K562 (cell line): ENCODE measurements at regions not wholly inside any gene's neighbourhood (a gene's known extent, or its start where the extent isn't known, plus 50 kb on each side); places are given as distances from the start of the nearest gene placed in this dataset.

Source experiments
- ATAC-seq: fragments of 200-7000 bp; cut with Tn5 transposase; 3 replicates; pipeline ENCODE4 v1.9.1; 2020; ENCODE audit warnings: moderate library complexity
- BruUV-seq: library from RNA; stranded (reverse); fragments of 400-500 nt; replicated peaks from 2 replicates; lab custom pipeline; 2021; lab: Mats Ljungman, UMichigan
- CTCF ChIA-PET: fragments of 300-600 bp; formaldehyde crosslinking; extraction: SDS; loops from one replicate; lab custom pipeline; 2021; ENCODE audit warnings: low intra/inter-chr PET ratio; lab: Yijun Ruan, JAX
- POLR2A ChIA-PET: fragments of 300-600, 350-650 bp; sonication (Branson Sonifier 250); formaldehyde crosslinking; extraction: SDS; loops from one replicate; lab custom pipeline; 2021; ENCODE audit warnings: antibody characterized with exemption, inconsistent platforms; lab: Yijun Ruan, JAX
- DNase-seq, 4 experiments: peaks; one replicate each; pipeline versions ENCODE4 v3.0.0 to v3.0.0-alpha.2; 2011 to 2018; ENCODE audit warnings: low spot score in 3 of 4, mixed read lengths in 3 of 4; ENCODE audit errors: extremely low read depth in 1 of 4
- FAIRE-seq: peaks from 2 replicates; lab custom pipeline; 2011; peaks lifted over from hg19 to GRCh38; lab: Jason Lieb, UNC
- H2AFZ ChIP-seq: 2 replicates; pipeline ENCODE4 v1.6.0; 2011; ENCODE audit warnings: low read depth, low read length, control low read depth, inconsistent platforms
- H3K27ac ChIP-seq: fragments of 200-600 bp; 3 replicates; pipeline ENCODE4 v1.8.0; 2011; ENCODE audit warnings: low read depth, mild to moderate bottlenecking, control low read depth, inconsistent platforms, low read length, moderate library complexity, mixed read lengths; ENCODE audit errors: extremely low read depth
- H3K27me3 ChIP-seq, 2 experiments: fragments of 300-600 bp in 1 of 2; 2 replicates in 1 of 2; 3 replicates in 1 of 2; pipeline versions ENCODE4 v1.6.0 to v1.8.0; 2011; ENCODE audit warnings: inconsistent platforms in 2 of 2, low read length in 2 of 2, mild to moderate bottlenecking in 1 of 2, mixed read lengths in 1 of 2, moderate library complexity in 1 of 2; ENCODE audit not compliant: control insufficient read depth in 2 of 2, insufficient read depth in 2 of 2
- H3K36me3 ChIP-seq: fragments of 300-600 bp; 3 replicates; pipeline ENCODE4 v1.8.0; 2011; ENCODE audit warnings: mild to moderate bottlenecking, low read length, inconsistent platforms; ENCODE audit not compliant: control insufficient read depth, insufficient read depth
- H3K4me1 ChIP-seq, 2 experiments: fragments of 200-600 bp in 1 of 2; replicated peaks in 1 of 2; 2 replicates in 1 of 2; 3 replicates in 1 of 2; pipeline versions ENCODE4 v1.5.1 to v1.8.0; 2011; ENCODE audit warnings: inconsistent platforms in 2 of 2, low read length in 2 of 2, mild to moderate bottlenecking in 1 of 2, mixed read lengths in 1 of 2, moderate library complexity in 1 of 2; ENCODE audit not compliant: control insufficient read depth in 2 of 2, insufficient read depth in 2 of 2
- H3K4me2 ChIP-seq: 2 replicates; pipeline ENCODE4 v1.6.1; 2011; ENCODE audit warnings: low read length, control low read depth, inconsistent platforms, mixed read lengths; ENCODE audit not compliant: insufficient read depth
- H3K4me3 ChIP-seq: fragments of 200-600 bp; sonication (generic), shearing (Covaris generic); 2 replicates; pipeline ENCODE4 v1.5.1; 2016; ENCODE audit warnings: control low read depth, inconsistent platforms
- H3K79me2 ChIP-seq: fragments of 200-600 bp; 3 replicates; pipeline ENCODE4 v1.8.0; 2011; ENCODE audit warnings: low read length, inconsistent platforms; ENCODE audit not compliant: control insufficient read depth, insufficient read depth
- H3K9ac ChIP-seq, 2 experiments: 2 replicates each; pipeline versions ENCODE4 v1.6.0 to v1.6.1; 2011; ENCODE audit warnings: low read depth in 2 of 2, low read length in 2 of 2, control low read depth in 1 of 2, inconsistent platforms in 1 of 2, mild to moderate bottlenecking in 1 of 2, mixed read lengths in 1 of 2; ENCODE audit not compliant: insufficient read depth in 1 of 2
- H3K9me1 ChIP-seq: one replicate; pipeline ENCODE4 v1.6.0; 2011; ENCODE audit warnings: inconsistent platforms, mild to moderate bottlenecking, low read length, moderate library complexity; ENCODE audit not compliant: control insufficient read depth, insufficient read depth
- H3K9me3 ChIP-seq: replicated peaks from 2 replicates; pipeline ENCODE4 v1.5.1; 2011; ENCODE audit warnings: low read depth, low read length, inconsistent platforms; ENCODE audit not compliant: control insufficient read depth, insufficient read depth
- H4K20me1 ChIP-seq: replicated peaks from 2 replicates; pipeline ENCODE4 v1.6.1; 2011; ENCODE audit warnings: low read length, inconsistent platforms, mixed read lengths; ENCODE audit not compliant: control insufficient read depth, insufficient read depth
- DDX20 ChIP-seq: fragments of 450-650 bp; IDR thresholded peaks from 2 replicates; pipeline ENCODE4 v1.6.1; 2016; ENCODE audit warnings: missing genetic modification characterization, low read depth, mild to moderate bottlenecking, missing compliant biosample characterization, moderate library complexity
- DLX4 ChIP-seq: fragments of 250-450 bp; sonication (Bioruptor Pico); IDR thresholded peaks from 2 replicates; pipeline ENCODE4 v1.6.1; 2021; ENCODE audit warnings: mild to moderate bottlenecking
- TBL1XR1 ChIP-seq, 2 experiments: IDR thresholded peaks; 2 replicates each; pipeline ENCODE4 v1.6.1; 2012; ENCODE audit warnings: improper control_type of control experiment in 2 of 2, low read length in 2 of 2, mild to moderate bottlenecking in 1 of 2
- XRCC5 ChIP-seq: fragments of 200-400 bp; formaldehyde crosslinking; IDR thresholded peaks from 2 replicates; pipeline ENCODE4 v1.6.1; 2017; ENCODE audit warnings: low read depth, mild to moderate bottlenecking, low read length
- WGBS: fragments of 100-300 bp; shearing (Covaris generic); methylation state at CpG from one replicate; pipeline ENCODE4 v1.1.6; 2016; ENCODE audit warnings: low coverage, mixed read lengths; ENCODE audit not compliant: insufficient coverage; ENCODE audit errors: missing lambda C conversion rate; 5-methylcytosine and 5-hydroxymethylcytosine counted together
- in situ Hi-C: fragments of 300-500 bp; cut with MboI; formaldehyde crosslinking; loops from 4 replicates; pipeline ENCODE4 v1.15.0; 2018; ENCODE audit warnings: inconsistent platforms, mixed read lengths
- intact Hi-C: fragments of 100-400 bp; cut with micrococcal nuclease; formaldehyde crosslinking; loops from 2 replicates; pipeline ENCODE4 v1.14.2; 2022
- TF ChIP-seq, protein P1 (sequence below), 2 experiments: IDR thresholded peaks in 1 of 2; conservative IDR thresholded peaks in 1 of 2; 2 replicates each; pipeline ENCODE4 v1.6.1; 2016; ENCODE audit warnings: low read depth in 2 of 2, mild to moderate bottlenecking in 1 of 2, missing compliant biosample characterization in 1 of 2, missing genetic modification characterization in 1 of 2, moderate library complexity in 1 of 2

GRCh38 chr11:30100495-30100894, 83.7 kb upstream of the KCNA4 start:
- H3K9me3 ChIP-seq, result no peaks in the 10 kb centered on the region; the same call in 1 of the 2 replicates
- no peaks in the 10 kb centered on the region for H3K79me2 ChIP-seq
- no peak overlapping the region for H3K4me2 ChIP-seq
- DNase-seq (no peak), FAIRE-seq (no peak), ATAC-seq (no peak)
- no peak overlapping the region for H3K27ac ChIP-seq
- no peak overlapping the region for H2AFZ ChIP-seq
- in situ Hi-C loops, result no loop called here
- H3K9ac ChIP-seq, result no peak overlapping the region
- no peaks in the 10 kb centered on the region for H3K9me1 ChIP-seq
- ChIA-PET POLR2A (no interaction called here), CTCF (no interaction called here)
- TF ChIP-seq, protein P1, sequence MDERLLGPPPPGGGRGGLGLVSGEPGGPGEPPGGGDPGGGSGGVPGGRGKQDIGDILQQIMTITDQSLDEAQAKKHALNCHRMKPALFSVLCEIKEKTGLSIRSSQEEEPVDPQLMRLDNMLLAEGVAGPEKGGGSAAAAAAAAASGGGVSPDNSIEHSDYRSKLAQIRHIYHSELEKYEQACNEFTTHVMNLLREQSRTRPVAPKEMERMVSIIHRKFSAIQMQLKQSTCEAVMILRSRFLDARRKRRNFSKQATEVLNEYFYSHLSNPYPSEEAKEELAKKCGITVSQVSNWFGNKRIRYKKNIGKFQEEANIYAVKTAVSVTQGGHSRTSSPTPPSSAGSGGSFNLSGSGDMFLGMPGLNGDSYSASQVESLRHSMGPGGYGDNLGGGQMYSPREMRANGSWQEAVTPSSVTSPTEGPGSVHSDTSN (CRISPR knock-in tag; IDR thresholded peaks at IDR 0.05; ENCODE audit: low read depth), result no peak
- TF ChIP-seq, protein P1 (tag; conservative IDR thresholded peaks at IDR 0.05; ENCODE audit: low read depth), result no peak
- TF ChIP-seq DDX20 (tag) (no peak), TBL1XR1 (IDR thresholded peaks at IDR 0.05; ENCODE audit: low read length in 2 of 2) (no peak), DLX4 (CRISPR knock-in tag) (no peak), XRCC5 (no peak)
- H3K27me3 ChIP-seq, result no peaks in the 10 kb centered on the region
- H3K4me1 ChIP-seq, result no peaks in the 10 kb centered on the region
- no peak overlapping the region for H3K4me3 ChIP-seq
- 0% methylated on average over 1 of the region's 1 CpG for WGBS
- intact Hi-C loops, result no loop called here
- no peaks in the 10 kb centered on the region for H3K36me3 ChIP-seq
- BruUV-seq, result no TSS peak
- H4K20me1 ChIP-seq, result no peaks in the 10 kb centered on the region
